ELR (cell line): ENCODE measurements at regions not wholly inside any gene's neighbourhood (a gene's known extent, or its start where the extent isn't known, plus 50 kb on each side); places are given as distances from the start of the nearest gene placed in this dataset.
A peak's percentile ranks its signal among the peaks of the same experiment; 100 is the strongest.
"Not testable (repeated sequence)": the region's sequence is repeated elsewhere in the genome, so short reads cannot be mapped to it uniquely, and the experiment has no call there.

ENCODE experiments used
- DNase-seq: peaks from one replicate; pipeline ENCODE4 v3.0.0-alpha.2; 2015; ENCODE audit warnings: low read depth

GRCh38 chr16:73403291-73403690, 355.4 kb upstream of the ZFHX3 start:
- DNase-seq: no peak

GRCh38 chr16:73400951-73401350, 353.0 kb upstream of the ZFHX3 start:
- DNase-seq: no peak

GRCh38 chr16:73399997-73400396, 352.1 kb upstream of the ZFHX3 start:
- no peak for DNase-seq

GRCh38 chr16:73399486-73399885, 351.6 kb upstream of the ZFHX3 start:
- DNase-seq: no peak

GRCh38 chr16:73398604-73399003, 350.7 kb upstream of the ZFHX3 start:
- not testable (repeated sequence) for DNase-seq

- DNase-seq: no peak
These were observed 348.6 kb upstream of the ZFHX3 start for GRCh38 chr16:73396556-73396955.

GRCh38 chr16:73390936-73391335, 343.0 kb upstream of the ZFHX3 start:
- peak; percentile 17 for DNase-seq

GRCh38 chr16:73390491-73390890, 342.6 kb upstream of the ZFHX3 start:
- DNase-seq: no peak

- no peak for DNase-seq
These were observed 341.2 kb upstream of the ZFHX3 start for GRCh38 chr16:73389085-73389484.

- no peak for DNase-seq
These were observed 340.1 kb upstream of the ZFHX3 start for GRCh38 chr16:73387979-73388378.

GRCh38 chr16:73385696-73386095, 337.8 kb upstream of the ZFHX3 start:
- no peak for DNase-seq

GRCh38 chr16:73384506-73385089, 336.7 kb upstream of the ZFHX3 start:
- DNase-seq: no peak

- DNase-seq: no peak
These were observed 336.0 kb upstream of the ZFHX3 start for GRCh38 chr16:73383988-73384365.

GRCh38 chr16:73383195-73383987, 335.5 kb upstream of the ZFHX3 start:
- no peak for DNase-seq

GRCh38 chr16:73378471-73378870, 330.5 kb upstream of the ZFHX3 start:
- DNase-seq: no peak

- no peak for DNase-seq
These were observed 323.8 kb upstream of the ZFHX3 start for GRCh38 chr16:73371584-73372319.

GRCh38 chr16:73369851-73370250, 321.9 kb upstream of the ZFHX3 start:
- no peak for DNase-seq

GRCh38 chr16:73368715-73369114, 320.8 kb upstream of the ZFHX3 start:
- DNase-seq: no peak

- no peak for DNase-seq
These were observed 317.2 kb upstream of the ZFHX3 start for GRCh38 chr16:73365016-73365551.

- DNase-seq: no peak
These were observed 316.5 kb upstream of the ZFHX3 start for GRCh38 chr16:73364413-73364812.

GRCh38 chr16:73361061-73361460, 313.1 kb upstream of the ZFHX3 start:
- DNase-seq: no peak

- no peak for DNase-seq
These were observed 308.6 kb upstream of the ZFHX3 start for GRCh38 chr16:73356401-73357079.
